K562 (cell line): ENCODE measurements at regions not wholly inside any gene's neighbourhood (a gene's known extent, or its start where the extent isn't known, plus 50 kb on each side); places are given as distances from the start of the nearest gene placed in this dataset.
A peak's percentile ranks its signal among the peaks of the same experiment; 100 is the strongest.

Experiments
- ATF2 ChIP-seq: sonication (generic); formaldehyde crosslinking; IDR thresholded peaks from 2 replicates; pipeline ENCODE4 v1.8.1; 2022; ENCODE audit warnings: missing genetic modification reagents
- CTCF ChIP-seq, 3 experiments: IDR thresholded peaks in 2 of 3; conservative IDR thresholded peaks in 1 of 3; 2 replicates each; pipeline ENCODE4 v1.5.1; 2011 to 2012; ENCODE audit warnings: low read length in 3 of 3, mild to moderate bottlenecking in 3 of 3, control low read depth in 2 of 3, improper control_type of control experiment in 1 of 3, inconsistent platforms in 1 of 3, low read depth in 1 of 3, mixed read lengths in 1 of 3, moderate library complexity in 1 of 3; ENCODE audit not compliant: insufficient read depth in 2 of 3
- E4F1 ChIP-seq: fragments of 250-450 bp; sonication (Bioruptor Pico); IDR thresholded peaks from 2 replicates; pipeline ENCODE4 v1.5.0; 2021; ENCODE audit warnings: mild to moderate bottlenecking, borderline replicate concordance
- ELF2 ChIP-seq: fragments of 250-450 bp; sonication (Bioruptor Pico); IDR thresholded peaks from 2 replicates; pipeline ENCODE4 v1.5.0; 2021; ENCODE audit warnings: mild to moderate bottlenecking
- ELK1 ChIP-seq: sonication (generic); formaldehyde crosslinking; IDR thresholded peaks from 2 replicates; pipeline ENCODE4 v1.8.1; 2022; ENCODE audit warnings: missing genetic modification reagents
- ERF ChIP-seq: fragments of 450-650 bp; formaldehyde crosslinking; IDR thresholded peaks from 2 replicates; pipeline ENCODE4 v1.4.0; 2020; ENCODE audit warnings: mild to moderate bottlenecking, mixed read lengths
- HDAC6 ChIP-seq: IDR thresholded peaks from 2 replicates; pipeline ENCODE4 v1.6.1; 2012; ENCODE audit warnings: low read depth, mild to moderate bottlenecking, control low read depth, inconsistent platforms, low read length, moderate library complexity
- HINFP ChIP-seq: fragments of 450-650 bp; conservative IDR thresholded peaks from 2 replicates; pipeline ENCODE4 v1.6.1; 2016; ENCODE audit warnings: missing genetic modification characterization, low read depth, mild to moderate bottlenecking, control low read depth, missing compliant biosample characterization
- HMBOX1 ChIP-seq: sonication (generic); IDR thresholded peaks from 2 replicates; pipeline ENCODE4 v1.6.1; 2016
- SETDB1 ChIP-seq: IDR thresholded peaks from one replicate; pipeline ENCODE4 v1.6.1; 2012; ENCODE audit warnings: low read length, control low read depth, inconsistent platforms
- SRF ChIP-seq, 2 experiments: fragments of 250-450, 450-650 bp in 1 of 2; sonication (Bioruptor Pico) in 1 of 2; sonication (generic) in 1 of 2; formaldehyde crosslinking; IDR thresholded peaks; 2 replicates each; pipeline versions ENCODE4 v1.5.0 to v1.5.1; 2020 to 2022; ENCODE audit warnings: mild to moderate bottlenecking in 1 of 2, missing genetic modification reagents in 1 of 2
- ZNF263 ChIP-seq: sonication (generic); formaldehyde crosslinking; IDR thresholded peaks from 2 replicates; pipeline ENCODE4 v1.8.0; 2022; ENCODE audit warnings: mild to moderate bottlenecking, missing genetic modification reagents, borderline replicate concordance
- ZNF274 ChIP-seq: IDR thresholded peaks from 2 replicates; pipeline ENCODE4 v1.6.1; 2011; ENCODE audit warnings: low read depth, mild to moderate bottlenecking, low read length, moderate library complexity, borderline replicate concordance
- ZNF395 ChIP-seq: fragments of 200-800 bp; sonication (Bioruptor generic); IDR thresholded peaks from 2 replicates; pipeline ENCODE4 v1.6.1; 2017; ENCODE audit warnings: missing genetic modification characterization, missing compliant biosample characterization

GRCh38 chr22:22085702-22086500 lies 103.3 kb upstream of the TOP3B start (continued):
- TF ChIP-seq E4F1 (CRISPR knock-in tag) (0 out of 2 replicates have a peak, but pooled peaks have one; percentile 25), ATF2 (peak; percentile 68; the same call in 1 of the 2 replicates), ZNF395 (CRISPR knock-in tag) (no peak), ELF2 (CRISPR knock-in tag) (no peak), CTCF (IDR thresholded peaks at IDR 0.05 in 2 of 3, conservative IDR thresholded peaks at IDR 0.05 in 1 of 3; ENCODE audit: insufficient read depth in 2 of 3, low read depth in 1 of 3, low read length in 3 of 3) (peak in 1 of 3 experiments; percentile 8; a peak in 1 of 6 replicates), HINFP (peak; percentile 67), HDAC6 (no peak), ZNF263 (CRISPR knock-in tag) (peak; percentile 91), ZNF274 (no peak), ELK1 (CRISPR knock-in tag) (peak; percentile 60; the same call in 1 of the 2 replicates), HMBOX1 (peak; percentile 85), SETDB1 (peak; percentile 95), SRF (CRISPR knock-in tag; IDR thresholded peaks at IDR 0.05) (peak in 1 of 2 experiments; percentile 77; a peak in 1 of 4 replicates), ERF (CRISPR knock-in tag) (no peak)
